NCI-H128 (cell line): ENCODE measurements at regions not wholly inside any gene's neighbourhood (a gene's known extent, or its start where the extent isn't known, plus 50 kb on each side); places are given as distances from the start of the nearest gene placed in this dataset.

Experiments
- DNase-seq: peaks from one replicate; lab custom pipeline; 2025; ENCODE audit not compliant: unreplicated experiment; lab: John Stamatoyannopoulos, UW

DNA sequence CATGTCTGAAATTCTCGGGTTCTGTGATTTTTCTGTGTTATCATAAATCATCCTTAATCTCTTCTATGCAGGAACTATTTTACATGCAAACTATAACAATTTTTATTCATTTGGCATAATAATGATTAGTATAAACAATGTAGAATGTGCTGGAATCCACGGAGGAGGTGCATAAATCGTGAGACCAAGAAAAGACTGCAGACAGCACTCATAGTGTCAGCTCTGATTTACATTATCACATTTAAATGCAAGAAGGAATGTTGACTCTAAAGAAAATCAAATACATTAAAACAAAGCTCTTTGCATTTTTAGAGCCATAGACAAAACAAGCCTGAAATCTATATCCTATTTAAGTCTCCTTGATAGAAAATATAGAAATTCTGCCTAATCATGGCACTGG lies 501.7 kb upstream of the STXBP6 start:
- no peak for DNase-seq

DNA sequence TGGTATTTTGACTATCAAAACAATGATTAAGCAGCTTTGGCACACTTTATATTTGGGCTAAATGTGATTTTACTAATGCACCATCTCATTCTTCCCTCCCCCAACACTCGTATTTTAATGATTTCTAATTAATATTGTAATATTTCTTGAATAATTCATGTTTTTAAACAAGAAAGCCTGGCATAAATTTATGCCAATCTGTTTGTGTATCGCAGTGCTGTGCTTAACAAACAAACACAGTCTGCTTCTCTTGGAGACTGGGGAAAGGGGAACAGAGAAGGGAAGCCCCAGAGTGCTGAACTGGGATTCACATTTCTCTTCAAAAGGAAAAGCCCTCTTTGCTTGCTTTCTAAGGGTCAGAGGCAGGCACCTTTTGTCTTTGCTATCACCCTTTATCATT lies 496.9 kb upstream of the STXBP6 start:
- DNase-seq: no peak

DNA sequence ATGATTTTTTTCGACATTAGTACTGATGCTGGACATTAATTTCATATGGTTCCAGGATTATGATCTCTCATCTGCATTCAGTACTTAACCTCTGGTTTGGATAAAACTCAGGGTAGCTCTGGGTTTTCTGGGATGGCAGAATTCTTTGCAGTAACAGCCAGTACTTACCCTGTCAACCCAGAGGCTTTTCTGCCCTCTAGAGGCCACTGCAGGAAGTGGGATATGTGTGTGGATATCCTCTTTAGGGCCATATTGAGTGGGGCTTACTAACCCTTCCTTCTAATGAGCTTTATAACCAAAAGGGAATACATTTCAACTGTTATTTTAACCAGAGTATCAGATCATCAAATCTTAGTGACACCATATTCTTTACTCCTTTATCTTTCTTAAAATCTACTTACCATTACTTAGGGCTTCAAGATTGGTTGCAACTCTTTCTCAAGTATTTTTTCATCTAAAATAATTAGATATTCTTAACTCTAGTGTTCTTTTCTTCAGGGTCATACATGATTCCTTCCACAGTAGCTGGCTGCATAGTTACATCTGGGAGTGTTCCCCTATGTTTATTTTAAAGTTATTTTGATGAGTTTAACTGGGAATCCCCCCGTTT lies 488.0 kb upstream of the STXBP6 start:
- DNase-seq: no peak

DNA sequence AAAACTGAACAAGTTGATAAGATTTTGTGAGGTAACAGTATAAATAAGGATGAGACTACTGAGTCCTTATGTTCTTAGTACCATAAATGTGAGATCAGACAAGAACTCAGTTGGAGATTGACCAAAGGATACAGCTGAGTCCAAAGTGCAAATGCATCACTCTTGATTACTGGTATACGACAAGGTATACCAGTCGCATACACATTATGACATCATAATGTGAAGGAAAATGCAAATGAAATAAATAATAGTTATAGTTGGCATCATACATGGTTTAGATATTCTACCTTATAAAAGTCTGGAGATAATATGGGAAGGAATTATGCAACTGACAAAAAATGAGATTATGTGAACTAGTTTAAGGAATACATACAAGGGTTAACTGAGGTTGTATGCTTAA lies 476.3 kb upstream of the STXBP6 start:
- no peak for DNase-seq

DNA sequence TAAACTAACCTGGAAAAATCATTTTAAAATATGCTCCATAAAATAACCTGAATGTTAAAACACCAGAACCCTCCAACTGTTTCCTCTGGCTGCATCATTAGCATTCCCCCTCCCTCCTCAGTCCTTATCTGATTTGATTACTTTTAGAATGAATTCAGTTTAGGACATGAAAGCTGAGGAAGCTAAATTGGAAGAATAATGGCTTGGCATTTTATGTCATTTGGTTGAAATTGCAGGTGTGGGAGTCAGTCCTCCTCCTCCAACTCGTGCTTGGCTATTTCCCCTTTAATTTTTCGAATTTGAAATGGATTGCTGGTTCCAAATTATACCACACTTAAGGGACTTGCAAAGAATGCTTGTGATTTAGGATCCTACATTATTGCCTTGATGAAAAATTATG lies 473.0 kb upstream of the STXBP6 start:
- no peak for DNase-seq

DNA sequence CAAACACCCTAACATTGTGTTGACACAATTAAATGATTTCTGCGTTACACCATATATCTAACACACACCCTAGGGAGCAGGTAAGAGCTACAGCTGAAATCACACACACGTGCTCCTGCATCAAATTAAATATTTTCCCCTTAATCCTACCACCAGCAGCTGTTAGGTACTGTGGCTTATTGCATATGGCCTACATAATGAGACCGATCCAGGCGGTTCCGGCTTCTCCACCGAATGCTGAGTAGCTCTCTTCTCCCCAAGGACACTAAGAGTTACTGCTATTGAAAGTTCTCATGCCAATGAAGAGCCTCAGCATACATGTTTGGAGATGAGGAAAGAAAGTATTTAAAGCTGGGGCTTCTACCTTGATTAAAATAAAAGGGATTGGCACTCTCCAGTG lies 472.2 kb upstream of the STXBP6 start:
- no peak for DNase-seq

DNA sequence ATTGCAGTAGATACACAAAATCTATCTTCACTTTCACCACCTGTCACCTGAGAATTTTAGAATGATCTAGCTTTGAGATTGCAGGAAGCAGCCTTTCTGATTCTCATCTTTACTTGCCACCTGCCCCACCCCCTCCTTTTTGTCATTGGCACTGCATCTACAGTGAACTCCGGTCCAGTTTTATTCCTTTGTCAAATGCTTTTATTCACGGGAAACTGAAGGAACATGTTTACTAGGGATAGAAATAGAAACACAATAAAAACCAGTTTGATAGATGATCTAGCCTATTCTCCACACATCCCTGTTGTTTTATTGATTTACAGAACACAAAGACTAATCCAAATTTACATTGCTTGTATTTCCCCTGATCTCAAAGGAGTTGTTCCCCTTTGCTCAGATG lies 471.7 kb upstream of the STXBP6 start:
- DNase-seq: no peak

DNA sequence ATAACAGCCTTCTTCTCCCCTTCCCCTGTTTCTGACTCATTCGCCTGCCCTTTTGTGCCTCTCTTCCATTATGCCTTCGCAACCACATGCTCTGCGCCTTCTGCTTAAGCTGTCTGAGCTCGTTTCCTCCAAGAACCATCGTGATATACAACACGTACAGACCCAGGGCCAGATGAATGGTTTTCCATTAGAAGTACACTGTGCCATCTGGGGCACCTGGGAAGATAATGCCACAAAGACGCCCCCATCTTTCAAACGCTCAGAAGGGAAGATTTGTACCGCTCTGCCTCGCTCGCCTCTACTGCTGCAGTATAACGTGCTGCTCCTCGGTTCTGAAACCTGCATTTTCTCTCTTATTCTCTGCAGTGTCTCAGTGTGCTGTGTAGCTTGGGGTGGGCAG lies 470.9 kb upstream of the STXBP6 start:
- DNase-seq: no peak

DNA sequence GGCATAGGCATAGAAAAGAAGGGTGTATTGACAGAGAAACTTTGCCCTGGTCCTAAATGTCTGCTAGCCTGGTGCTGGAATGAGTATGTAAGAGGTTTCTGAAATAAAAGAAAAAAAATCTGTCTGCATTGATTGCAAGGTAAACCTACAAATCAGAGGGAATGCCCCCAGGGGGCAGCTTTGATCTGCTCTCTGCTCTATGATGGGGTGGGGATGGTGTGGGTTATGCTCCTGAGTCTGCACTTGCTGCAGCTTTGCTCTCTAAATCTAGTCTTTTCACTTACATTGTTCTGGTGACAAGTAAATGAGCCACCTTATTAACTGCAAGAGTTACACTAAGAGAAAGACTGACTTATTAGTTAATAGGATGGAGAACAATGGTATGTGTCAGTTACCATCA lies 468.4 kb upstream of the STXBP6 start:
- DNase-seq: no peak

DNA sequence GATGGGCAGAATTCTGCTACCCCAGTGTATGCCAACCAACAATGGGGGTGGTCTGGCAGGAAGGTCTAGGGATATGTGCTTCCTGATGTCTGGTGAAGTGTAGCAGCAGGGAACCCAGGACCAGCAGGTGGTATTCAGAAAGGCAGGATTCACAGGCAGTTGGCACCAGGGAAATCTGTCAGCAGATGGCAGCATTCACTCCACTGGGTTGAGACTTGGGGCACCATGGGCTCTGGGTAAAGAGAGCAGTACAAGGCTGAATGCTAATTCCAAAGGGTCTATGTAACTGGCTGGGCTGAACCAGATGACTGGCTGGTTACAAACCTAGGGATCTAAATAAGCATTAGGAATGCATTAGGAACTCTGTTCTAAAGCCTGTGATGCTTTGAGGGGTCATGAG lies 466.9 kb upstream of the STXBP6 start:
- DNase-seq: no peak

DNA sequence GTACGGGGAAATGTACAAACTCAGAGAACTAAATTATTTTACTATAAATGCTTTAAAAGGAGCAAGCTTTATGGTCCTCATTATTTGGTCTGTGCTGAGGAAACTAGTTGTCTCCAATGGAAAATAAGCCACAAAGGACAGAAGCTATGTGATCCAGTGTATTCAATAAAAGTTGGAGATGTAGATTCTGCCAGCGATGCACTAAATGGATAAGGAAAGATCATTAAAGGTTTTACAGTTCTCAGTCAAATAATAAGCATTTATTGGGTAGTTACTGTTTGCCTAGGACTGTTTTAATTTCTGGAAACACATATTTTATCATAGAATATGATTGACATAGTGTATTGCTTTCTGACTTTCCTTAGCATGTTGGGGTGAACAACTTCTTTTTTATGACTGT lies 458.9 kb upstream of the STXBP6 start:
- DNase-seq: no peak

DNA sequence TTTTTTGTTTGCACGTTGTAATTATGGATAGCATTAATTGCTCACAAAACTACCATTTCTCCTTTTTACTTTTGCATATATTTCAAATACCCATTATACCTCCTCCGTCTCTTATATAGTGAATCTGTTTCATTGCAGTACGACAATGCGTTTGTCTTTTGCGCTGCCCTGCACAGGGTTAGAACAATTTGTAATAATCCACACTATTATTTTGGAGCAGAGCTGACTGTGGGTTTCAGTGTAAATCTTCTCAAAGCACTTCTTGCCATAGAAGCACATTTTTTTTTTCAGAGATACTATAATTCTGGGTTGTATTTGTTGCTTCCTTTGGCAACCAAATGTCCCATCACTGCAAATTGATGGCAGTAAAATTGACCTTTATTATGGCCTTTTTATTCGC lies 451.8 kb upstream of the STXBP6 start:
- DNase-seq: no peak

DNA sequence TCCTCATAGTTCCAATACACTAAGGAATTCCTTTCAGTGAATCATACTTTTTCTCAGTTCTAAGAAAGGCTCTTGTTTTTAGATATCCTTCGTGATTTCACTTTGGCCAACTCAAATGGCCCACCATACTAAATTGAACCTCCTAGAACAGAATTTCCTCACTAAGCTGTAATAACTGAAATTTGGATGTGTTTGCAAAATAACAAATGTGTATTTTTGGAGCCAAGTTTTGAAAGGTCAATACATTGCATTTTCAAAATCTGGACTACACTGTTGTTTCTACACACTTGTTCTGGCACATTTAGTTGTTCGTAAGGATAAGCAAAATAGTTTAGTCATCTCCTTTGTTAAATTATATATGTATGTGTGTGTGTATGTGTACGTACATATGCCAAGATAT lies 439.0 kb upstream of the STXBP6 start:
- no peak for DNase-seq

DNA sequence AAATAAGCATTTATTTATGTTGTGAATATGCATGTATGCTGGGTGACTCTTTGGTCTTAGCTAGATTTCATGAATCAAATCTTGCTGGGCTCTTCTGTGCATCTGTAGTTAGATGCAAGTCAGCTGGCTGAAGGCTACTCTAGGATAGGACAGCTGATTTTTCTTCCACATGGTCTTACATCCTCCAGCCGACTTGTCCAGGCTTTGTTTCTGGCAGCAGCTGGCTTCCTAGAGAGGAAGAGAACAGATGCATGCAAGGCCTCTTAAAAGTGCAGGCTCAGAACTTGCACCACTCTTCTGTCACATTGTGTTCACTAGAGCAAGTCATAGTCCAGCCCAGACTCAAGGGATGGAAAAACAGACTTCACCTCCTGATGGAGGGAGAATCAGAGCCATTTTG lies 435.4 kb upstream of the STXBP6 start:
- no peak for DNase-seq

DNA sequence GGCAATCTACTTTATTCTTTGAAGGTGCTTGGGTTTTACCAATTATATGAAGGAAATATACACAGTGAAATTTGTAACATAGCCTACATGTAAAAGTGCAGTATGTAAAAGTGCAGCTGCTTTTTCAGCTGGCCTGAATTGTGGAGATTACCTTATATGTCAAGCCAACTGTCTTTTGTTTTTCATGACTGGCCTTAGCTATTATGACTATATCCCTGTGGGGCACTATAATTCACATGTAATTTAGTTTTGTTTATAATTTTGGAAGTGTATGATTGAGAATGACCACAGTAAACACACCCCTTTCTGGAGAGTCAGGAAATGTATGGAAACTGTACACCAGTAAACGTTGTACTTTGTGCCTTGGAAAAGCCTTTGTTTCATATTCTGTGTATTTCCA lies 435.0 kb upstream of the STXBP6 start:
- no peak for DNase-seq

DNA sequence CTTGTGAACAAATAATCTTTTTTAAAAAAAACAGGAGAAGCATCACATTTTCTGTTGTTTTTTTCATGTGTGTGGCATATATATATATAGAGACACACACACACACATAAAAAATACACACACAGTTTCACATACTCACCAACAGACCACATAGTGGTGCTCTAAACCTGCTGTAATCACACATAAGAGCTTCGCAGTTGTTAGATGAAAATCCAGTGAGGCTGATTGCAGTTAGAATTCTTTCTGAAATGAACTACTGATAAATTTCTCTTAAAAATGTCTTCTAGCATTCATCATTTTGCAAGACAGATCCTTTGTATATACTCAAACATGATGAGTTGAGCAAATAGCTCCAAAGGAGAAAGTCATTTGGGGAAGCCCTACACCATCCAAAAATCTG lies 434.3 kb upstream of the STXBP6 start:
- DNase-seq: no peak

DNA sequence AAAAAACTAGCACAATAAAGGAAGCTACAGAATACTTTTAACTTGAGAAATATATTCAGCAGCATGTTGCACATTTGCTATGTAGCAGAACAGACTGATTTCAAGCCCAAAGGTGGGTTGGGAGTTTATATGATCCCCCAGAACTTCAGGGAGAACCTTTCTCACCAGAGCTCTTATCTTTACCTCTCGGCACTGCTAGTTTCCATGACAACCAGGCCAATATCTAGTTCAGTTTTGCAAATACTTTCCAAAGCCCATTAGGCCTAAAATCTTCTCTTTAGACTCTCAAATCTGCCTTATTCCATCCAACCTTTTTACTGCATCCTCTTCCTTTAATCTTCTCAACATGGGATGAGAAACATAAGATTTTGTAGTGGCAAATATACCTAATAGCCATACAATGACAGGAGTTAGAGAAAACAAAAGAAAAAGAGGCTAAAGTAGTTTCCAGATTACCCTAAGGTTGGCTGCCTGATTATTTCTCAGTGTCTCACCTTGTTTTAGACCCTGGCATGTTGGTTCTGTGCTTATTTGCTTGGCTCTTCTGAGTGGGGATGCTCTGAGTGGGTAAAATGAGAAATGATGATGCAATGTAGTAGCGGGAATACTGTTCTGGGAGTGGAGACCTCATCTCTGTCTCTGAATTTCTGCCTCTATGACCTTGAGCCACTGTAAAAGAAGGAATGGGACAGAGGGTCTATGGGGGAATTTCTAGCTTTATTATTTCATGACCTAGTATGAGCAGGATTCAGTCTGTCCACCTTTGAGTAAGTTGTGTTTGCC lies 427.6 kb upstream of the STXBP6 start:
- DNase-seq: no peak

DNA sequence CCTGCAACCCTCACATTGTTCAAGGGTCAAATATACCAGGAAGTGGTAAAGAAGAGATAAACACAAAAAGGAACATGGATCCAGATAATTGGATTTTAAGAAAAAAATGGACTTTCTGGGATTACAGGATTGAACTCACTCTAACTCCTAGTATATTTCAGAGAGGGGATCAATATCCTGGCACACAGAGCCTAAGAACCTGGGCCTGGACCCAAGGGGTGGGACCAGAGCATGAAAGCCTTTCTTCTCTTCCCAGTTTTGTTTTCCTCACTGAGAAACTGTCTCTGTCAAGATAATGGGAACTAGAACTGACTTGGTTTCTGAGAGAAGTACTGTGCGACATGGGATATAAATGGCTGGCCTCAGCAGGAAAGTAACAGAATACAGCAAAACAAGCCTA lies 422.8 kb upstream of the STXBP6 start:
- DNase-seq: no peak

DNA sequence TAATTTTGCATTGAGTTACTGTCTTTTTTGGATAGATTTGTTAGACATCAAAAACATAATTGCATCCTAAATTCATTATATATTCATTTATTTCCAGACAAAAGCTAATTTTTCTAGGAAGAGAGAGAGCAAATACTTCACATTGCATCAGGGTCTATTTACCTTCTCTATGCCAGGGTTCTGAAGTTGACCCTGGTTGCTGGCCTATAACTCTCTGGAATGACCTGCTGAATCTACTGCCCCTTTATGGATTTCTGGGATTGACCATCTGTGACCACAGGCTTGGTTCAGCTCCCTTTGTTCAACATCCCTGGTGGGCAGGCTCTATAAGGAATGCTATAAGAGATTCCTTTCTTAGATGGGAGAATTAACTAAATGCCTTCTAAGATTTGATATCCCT lies 414.8 kb upstream of the STXBP6 start:
- DNase-seq: no peak

DNA sequence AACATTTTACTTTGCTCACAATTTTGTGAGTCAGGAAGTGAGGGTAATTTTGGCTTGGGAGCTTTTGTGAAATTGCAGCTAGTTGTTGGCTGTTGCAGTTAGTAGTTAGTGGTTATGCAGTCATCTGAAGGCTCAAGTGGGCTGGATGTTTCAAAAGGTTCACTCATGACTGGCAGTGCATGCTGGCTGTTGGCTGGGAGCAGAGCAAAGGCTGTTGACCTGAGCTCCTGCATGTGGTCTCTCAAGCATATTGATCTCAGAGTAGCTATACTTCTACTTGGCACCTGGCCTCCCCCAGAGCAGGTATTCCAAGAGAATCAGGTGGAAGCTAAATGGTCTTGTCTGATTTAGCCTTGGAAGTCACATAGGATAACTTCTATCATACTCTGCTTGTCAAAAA lies 414.1 kb upstream of the STXBP6 start:
- DNase-seq: no peak

DNA sequence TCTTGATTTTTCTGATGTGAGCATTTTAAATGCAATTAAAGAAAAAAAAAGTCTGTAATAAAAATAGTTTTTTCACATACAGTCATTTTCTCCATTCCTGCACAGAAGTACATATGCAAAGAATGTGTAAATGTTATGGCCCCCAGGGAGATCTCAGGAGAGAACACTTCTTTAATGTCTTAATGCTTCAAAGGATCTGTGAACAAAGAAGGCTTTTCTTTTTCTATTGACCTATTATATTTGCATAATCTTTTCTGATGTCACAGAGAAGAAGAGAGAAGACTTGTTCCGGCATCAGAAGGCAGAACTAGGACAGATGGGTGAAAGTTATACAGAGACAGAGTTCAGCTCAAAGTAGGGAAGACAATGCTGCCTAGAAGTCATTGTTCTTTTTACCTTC lies 413.5 kb upstream of the STXBP6 start:
- DNase-seq: no peak

DNA sequence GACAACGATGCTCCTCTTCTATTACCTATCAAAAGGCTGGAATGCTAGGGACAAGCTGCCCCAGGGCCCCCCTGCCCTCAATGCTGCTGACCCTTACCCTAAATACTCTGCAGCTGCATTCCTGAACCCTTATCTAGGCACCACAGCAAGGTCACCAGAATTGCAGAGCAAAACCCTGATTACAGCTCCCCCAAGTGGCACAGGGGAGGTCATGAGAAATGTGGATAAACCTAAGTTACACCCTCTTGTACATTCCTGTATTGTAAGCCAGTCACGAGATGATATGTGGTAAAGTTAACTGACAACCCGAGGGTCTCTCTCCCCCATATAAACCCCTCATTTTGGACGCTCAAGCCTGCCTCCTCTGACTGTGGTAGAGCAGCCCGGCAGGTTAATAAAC lies 411.8 kb upstream of the STXBP6 start:
- no peak for DNase-seq

DNA sequence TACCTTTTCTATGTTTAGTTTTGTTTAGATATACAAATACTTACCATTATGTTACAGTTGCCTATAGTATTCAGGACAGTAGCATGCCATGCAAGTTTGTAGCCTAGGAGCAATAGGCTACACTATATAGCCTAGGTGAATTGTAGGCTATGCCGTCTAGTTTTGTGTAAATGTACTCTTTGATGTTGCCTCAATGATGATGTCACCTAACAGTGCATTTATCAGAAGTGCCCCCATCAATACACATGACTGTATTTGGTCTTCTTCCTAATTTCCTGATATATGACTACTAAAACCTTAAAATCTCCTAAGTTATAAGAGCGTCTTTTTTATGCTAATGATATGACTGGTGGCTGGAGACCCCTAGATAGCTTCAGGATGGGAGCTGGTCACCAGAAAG lies 394.4 kb upstream of the STXBP6 start:
- DNase-seq: no peak
